Cardiac septum (tissue), 1 donor: ENCODE measurements at regions not wholly inside any gene's neighbourhood (a gene's known extent, or its start where the extent isn't known, plus 50 kb on each side); places are given as distances from the start of the nearest gene placed in this dataset.
"Not testable (repeated sequence)": the region's sequence is repeated elsewhere in the genome, so short reads cannot be mapped to it uniquely, and the experiment has no call there.

Experiments used
- DNase-seq: peaks from one replicate; pipeline ENCODE4 v3.0.0-alpha.2; 2020; ENCODE audit warnings: low spot score
- intact Hi-C: fragments of 100-400 bp; cut with DNase I; formaldehyde crosslinking; loops from one replicate; pipeline ENCODE4 v1.14.0; 2022
- donor health status: DM: no; HTN: no; CAD: no.

DNA sequence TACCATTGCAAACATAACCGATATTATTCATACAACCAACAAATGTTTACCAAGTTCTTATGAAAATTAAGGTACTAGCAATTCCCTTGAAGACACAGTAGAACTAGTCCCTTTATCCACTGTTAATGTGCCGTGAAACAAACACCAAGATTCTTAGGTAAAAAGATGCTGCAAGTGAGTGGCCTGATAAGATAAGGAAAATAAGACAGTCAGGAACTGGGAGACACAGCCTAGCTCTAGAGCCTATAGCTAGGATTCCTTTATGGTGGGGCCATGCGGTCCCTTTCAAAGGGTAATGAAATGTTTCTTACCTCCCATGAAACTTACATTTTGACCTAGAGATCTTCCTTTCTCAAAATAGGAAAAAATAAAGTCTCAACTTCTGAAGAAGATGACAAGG, 658.4 kb upstream of the MIR17HG start:
- intact Hi-C loops, result no loop called here
- no peak for DNase-seq

DNA sequence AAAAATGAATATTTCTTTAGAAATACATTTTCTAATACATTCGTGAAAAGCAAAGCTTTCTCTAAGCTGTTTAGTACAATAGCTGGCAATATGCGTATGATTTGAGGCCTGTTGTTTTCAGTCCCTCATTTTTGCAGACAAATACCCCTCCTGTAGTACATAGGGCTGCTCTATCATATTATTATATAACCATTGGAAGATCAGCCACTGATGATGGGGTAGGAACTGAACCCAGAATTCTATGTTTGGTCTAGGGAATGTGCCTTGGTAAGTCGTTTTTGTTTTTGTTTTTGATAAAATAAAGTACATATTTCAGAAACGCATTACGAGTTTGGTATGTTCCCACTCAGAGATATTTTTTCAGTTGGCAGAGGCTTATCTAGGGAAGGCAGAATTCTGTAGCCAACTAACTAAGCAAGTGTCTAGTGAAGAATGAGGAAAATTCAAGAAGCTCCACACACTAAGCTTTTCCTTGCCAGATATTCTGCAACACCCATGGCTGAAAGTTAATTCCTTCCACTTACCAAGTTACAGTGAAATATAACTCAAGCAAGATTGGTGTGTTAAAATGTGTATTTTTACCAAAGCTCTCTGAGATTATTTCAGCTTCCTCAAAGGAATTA, 656.9 kb upstream of the MIR17HG start:
- intact Hi-C loops, result no loop called here
- DNase-seq, result no peak

DNA sequence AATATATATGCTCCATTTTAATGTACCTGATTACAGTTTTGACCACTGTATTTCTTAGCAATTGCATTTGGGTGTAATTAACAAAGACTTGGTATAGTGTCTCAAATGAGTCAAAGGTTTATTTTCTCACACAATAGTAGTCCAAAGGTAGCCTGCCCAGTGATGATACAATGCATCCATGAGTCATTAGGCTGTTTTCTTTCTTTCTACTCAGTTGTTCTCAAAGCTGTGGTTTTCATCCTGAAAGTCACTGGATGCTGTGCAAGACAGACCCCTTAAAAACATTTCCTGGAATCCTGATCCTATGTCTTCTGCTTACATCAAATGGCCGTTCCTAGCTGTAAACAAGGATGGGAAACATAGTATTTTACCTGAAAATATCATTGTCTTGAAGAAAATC, 651.2 kb upstream of the MIR17HG start:
- no peak for DNase-seq
- intact Hi-C loops, result no loop called here

DNA sequence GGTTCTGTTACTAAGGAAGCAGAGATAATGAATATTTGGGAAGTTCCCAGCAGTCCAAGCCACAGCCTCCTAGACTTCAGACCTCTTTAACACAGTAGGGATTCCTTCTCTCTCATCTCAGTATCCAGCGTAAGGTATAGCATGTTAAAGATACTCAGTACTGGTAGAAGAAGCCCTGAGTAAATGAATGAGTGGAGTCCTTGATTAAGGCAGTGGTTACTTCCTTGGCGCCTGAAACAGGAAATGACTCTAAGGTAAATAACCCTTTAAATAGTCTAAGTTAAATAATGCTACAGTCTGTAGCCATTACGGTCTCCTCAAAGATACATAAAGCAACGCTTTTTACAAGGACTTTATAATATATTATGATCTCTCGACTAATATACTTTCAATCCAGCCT, 650.8 kb upstream of the MIR17HG start:
- intact Hi-C loops, result no loop called here
- no peak for DNase-seq

DNA sequence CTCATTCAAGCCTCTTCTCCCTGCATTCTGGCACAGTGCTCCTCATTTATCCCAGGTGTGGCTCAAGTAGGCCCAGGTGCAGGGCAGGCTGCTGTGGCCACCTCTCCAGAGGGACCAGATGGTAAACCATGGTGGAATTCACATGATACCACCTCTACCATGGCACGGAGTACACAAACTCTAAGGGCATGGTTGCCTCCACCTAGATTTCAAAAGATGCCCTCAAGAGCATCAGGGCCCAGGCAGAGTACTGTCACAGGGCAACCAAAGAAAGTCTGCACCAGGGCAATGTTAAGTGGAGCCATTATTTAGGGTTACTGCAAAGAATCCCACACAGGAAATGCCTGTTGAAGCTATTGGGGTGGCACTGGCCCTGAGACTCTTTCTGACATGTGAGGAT, 647.1 kb upstream of the MIR17HG start:
- intact Hi-C loops, result no loop called here
- no peak for DNase-seq

DNA sequence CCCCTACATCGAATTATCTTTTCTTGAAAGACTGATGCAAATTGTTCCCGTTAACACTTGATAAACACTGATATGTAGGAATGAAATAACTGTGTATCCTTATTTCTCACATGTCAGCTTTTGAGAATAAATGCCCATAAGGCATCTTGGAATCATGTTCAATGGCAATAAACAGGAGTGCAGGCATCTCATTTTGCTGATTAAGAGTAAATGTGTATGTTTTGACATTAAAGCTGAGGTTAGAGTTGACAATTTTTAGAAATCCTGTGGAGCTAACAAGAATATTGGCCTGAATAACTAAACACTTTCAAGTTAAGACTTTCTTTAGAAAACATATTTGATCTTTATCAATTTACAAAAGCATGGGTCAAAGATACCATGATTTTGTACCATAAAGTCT, 646.2 kb upstream of the MIR17HG start:
- DNase-seq, result no peak
- intact Hi-C loops, result no loop called here

DNA sequence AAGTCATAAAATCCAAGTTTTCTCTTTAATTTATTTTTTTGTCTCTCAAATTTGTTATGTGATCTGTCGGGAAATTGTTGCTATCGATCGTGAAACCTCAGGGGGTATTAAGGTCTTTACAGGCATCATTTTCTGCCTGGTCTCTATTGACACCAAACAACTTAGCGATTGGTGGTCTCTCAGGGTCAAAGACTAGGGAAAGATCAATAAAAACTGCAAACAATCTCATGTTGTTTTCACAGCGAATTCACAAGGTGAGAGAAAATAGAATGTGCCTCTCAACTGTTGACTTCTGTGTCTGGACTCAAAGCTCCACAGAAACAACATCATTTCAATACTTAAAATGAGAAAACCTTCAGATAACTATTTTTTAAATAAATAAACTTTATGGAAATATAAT, 645.4 kb upstream of the MIR17HG start:
- no peak for DNase-seq
- intact Hi-C loops, result no loop called here

DNA sequence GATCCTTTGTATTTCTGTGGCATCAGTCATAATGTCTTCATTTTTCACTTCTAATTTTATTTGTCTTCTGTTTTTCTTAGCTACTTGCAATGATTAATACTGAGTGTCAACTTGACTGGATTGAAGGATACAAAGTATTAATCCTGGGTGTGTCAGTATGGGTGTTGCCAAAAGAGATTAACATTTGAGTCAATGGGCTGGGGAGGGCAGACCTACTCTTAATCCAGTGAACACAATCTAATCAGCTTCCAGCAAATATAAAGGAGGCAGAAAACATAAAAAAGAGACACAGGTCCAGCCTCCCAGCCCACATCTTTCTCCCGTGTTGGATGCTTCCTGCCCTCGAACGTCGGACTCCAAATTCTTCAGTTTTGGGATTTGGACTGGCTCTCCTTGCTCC, 640.9 kb upstream of the MIR17HG start:
- DNase-seq, result no peak
- intact Hi-C loops, result no loop called here

DNA sequence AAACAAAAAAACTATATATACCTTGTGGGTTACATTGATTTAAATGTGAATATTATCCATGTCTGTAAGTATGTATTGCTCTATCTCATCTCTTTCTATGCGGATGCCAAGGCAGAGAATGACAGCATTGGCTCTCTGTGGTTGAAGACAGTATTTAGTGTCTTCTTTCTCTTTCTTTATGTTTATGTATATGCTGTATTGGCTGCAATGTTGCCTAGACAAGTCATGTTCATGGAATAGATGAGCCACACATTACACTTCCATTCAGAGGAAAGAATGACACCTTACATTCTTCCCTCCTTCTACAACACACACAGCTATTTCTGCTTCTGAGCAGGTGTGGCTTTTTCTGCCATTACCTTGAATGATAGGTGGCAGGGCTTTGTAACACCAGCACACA, 639.4 kb upstream of the MIR17HG start:
- no peak for DNase-seq
- intact Hi-C loops, result no loop called here

DNA sequence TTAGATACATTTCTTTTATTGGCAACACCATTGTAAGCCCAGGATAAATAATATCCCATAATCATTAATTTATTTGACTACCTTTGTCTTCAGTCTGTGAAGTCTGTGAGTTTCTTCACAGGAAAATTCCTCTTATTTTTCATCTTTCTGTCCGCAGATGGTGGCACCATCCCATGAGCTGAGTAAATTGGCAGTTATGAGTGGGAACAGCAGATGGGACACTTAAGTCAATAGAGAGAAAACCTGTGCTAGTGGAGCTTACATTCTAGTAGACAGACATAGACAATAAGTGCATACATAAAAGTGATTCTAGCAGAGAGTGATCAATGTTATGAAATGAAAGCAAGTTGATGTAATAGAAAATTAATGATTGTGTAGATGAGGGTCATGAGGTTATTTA, 638.2 kb upstream of the MIR17HG start:
- intact Hi-C loops, result no loop called here
- DNase-seq, result no peak

DNA sequence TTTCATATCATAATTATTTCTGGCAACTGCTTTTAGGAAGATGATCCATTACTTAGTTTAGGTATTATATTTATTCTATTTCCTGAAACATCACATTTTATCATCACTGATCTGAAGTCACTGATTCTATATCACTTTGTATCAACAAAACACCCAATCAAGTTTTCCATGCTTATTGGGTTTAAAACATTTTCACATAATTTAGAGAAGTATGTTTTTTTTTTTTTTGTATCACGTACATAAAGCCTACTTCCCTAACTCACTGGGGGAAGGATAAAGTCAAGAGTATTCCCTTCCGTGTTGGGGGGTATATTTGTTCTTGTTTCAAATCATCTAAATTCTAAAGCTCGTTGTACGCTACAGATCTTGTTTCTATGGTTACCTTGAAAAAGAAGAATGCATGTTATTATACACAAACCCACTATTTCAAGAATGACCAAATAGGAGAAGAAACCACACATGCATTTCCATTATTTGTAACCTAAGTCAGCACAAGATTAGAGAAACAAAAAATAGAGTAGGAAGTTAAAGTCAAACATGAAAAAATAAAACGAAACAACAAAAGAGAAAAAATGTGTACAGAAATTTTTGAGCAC, 637.2 kb upstream of the MIR17HG start:
- DNase-seq, result no peak
- intact Hi-C loops, result no loop called here

DNA sequence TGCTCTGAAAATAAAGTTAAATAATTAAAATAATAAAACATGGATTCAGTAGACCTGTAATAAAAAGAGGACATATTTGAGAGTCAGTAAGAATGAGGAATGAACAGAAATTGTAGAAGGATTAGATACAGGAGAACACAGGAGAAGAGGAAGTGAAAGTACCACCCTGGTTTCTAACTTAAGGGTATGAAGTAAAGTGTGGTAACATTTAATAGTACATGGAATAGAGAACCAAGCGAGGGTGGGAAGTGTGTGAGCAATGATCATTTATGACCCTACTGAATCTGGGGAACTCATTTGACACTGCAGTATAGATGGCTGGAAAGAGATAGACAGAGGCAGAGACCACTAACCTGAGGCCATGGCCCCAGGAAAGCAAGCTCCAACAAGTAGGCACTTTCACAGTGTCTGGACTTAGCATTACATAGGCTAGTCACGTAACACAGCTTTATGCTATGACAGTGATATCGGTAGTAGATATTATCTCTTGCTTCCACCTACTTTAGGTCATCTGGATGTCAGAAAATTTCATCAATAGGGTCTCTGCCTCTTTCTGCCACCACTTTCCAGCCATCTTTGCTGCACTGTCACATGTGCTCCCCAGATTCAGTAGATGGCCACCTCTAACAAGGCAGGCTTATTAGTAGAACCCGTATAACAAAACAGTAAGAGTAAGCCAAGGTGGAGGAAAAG, 633.9 kb upstream of the MIR17HG start:
- no peak for DNase-seq
- intact Hi-C loops, result no loop called here

DNA sequence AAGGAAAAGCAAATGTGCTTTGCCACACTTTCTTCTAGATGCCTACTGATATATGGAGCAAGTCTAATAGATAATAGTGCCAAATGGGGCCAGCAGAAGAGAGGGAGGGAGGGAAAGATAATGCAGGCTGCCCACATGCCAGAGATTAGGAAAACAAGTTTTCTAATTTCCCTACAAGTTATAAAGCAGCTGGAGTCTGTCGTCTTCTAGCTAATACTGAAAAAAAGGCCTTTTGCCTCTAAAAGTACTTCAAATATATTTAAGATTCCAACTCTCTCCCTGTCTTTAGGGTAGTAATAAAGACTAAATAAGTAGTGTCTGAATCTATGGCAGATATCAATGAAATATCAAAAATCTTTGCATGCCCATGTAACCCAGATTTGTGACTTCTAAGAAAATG, 632.0 kb upstream of the MIR17HG start:
- no peak for DNase-seq
- intact Hi-C loops, result no loop called here

DNA sequence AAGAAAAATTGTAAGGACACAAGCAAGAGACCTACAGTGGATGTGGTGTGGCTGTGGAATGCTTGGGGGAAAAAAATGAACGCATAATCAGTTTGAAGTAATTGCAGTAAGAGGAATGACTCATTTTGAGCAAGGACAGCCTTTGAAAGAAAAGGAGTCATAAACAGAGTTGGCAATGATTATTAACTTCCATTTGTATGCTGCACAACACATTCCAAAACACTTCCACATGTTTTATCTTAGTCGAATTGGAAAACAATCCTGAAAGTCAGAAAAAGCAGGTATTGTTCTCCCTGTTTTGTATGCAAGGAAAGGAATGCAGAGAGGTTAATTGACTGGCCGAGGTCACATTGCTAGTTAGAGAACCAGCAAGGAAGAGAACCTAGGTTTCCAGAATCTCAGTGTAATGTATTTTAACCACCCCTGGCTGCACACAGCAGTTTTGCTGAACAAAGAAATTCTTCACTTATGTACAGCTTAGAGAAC, 630.0 kb upstream of the MIR17HG start:
- DNase-seq, result no peak
- intact Hi-C loops, result no loop called here

DNA sequence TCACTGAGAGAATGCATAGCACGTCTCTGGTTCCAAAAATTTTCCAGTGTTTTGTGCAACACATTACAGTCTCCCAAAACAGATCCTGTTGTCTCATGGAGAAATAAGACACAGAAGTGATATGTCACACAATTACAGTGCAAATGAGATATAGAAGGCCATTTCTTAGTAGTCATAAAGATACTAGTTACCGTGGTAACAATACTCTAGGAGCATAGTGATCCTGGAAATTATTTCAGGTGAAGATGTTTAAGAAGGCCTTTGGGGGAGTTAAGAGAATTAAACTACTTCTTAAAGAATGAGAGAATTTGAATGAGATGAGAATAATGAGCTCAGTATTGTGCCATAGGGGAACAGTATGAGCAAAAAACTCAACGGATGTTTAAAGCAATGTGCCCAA, 628.0 kb upstream of the MIR17HG start:
- intact Hi-C loops, result no loop called here
- no peak for DNase-seq

DNA sequence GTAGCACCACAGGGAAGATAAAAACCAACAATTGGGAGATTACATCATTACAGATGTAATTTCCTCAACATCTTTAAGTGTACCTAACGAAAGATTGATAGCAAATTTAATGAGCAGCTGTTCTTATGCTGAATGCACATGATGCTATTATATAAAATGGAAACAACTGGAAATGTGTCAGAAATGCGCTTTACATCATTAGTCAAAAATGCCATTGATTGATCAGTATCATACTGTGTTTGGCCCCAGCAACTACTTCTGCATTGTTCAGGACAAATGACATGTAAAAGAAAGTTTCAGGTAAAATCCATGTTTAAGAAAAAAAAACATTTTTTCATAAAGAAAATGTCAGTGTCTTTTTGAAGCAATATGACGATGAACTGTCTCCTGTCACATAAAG, 625.5 kb upstream of the MIR17HG start:
- intact Hi-C loops, result no loop called here
- DNase-seq, result no peak

DNA sequence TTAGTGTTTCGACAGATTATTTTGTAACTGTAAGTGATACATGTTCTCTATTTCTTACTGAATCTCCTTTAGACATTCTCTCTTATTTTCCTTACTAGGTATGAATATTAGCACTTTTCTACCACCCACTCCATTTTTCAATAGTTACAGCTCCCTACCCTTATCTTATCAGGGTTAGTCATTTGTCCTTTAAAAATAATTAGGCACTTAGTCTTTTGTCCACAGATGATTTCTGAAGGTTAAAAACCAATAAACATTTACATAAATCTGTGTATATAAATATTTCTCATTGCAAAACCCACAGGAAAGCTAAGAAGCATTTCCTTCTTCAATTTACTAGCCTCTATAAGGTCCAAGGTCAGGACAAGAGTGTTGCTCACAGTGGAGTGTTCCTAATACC, 624.1 kb upstream of the MIR17HG start:
- intact Hi-C loops, result no loop called here
- no peak for DNase-seq

DNA sequence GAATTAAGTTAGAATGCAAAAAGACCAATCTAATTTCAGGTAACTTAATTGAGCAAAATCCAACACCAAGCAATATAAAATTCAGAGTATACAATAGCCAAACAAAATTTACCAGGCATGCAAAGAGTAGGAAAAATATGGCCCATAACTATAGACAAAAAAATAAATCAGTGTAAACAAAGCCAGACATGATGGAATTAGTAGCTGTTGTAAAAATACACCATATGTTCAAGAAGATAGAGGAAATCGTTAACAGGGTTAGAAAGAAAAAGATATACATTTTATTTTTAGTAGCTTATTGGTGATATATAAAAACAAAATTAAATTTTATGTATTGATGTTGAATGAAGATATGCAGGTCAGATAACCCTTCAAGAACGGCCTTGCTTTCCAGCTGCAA, 621.1 kb upstream of the MIR17HG start:
- no peak for DNase-seq
- intact Hi-C loops, result no loop called here

DNA sequence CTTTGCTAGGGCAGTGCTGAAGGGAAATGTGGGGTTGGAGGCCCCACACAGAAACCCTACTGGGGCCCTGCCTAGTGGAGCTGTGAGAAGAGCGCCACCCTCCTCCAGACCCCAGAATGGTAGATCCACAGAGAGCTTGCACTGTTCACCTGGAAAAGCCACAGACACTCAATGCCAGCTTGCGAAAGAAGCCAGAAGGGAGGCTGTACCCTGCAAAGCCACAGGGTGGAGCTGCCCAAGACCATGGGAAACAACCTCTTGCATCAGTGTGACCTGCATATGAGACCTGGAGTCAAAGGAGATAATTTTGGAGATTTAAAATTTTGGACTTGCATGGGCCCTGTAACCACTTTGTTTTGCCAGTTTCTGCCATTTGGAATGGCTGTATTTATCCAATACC, 615.4 kb upstream of the MIR17HG start:
- DNase-seq, result no peak
- intact Hi-C loops, result no loop called here

DNA sequence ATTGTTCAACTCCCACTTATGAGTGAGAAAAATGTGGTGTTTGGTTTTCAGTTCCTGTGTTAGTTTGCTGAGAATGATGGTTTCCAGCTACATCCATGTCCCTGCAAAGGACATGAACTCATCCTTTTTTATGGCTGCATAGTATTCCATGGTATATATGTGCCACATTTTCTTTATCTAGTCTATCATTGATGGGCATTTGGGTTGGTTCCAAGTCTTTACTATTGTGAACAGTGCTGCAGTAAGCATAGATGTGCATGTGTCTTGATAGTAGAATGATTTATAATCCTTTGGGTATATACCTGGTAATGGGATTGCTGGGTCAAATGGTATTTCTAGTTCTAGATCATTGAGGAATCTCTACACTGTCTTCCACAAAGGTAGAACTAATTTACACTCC, 613.0 kb upstream of the MIR17HG start:
- intact Hi-C loops, DNase-seq: not testable (repeated sequence)

DNA sequence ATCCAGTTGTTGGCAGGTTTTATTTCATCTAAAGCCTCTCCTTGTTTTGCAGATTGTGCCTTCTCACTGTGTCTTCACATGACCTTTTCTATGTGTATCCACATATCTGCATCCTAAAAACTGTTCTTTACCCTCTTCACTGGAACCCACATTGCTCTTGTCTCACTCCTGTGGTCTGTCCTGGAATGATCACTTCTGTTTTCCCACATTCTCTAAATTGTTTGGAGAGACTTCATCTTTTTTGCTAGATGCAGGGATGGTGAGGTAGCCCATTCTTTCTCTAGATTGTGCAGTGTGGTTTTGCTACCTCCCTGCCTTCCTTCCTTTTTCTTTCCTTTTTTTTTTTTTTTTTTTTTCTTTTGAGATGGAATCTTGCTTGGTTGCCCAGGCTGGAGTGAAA, 608.6 kb upstream of the MIR17HG start:
- no peak for DNase-seq
- intact Hi-C loops, result no loop called here
